GM12878 (cell line): ENCODE measurements at regions not wholly inside any gene's neighbourhood (a gene's known extent, or its start where the extent isn't known, plus 50 kb on each side); places are given as distances from the start of the nearest gene placed in this dataset.

Experiments used
- ATAC-seq: fragments of 200-7000 bp; cut with Tn5 transposase; 3 replicates; pipeline ENCODE4 v1.9.1; 2020; ENCODE audit warnings: mild to moderate bottlenecking, moderate library complexity
- BruUV-seq: library from RNA; stranded (reverse); fragments of 400-500 nt; replicated peaks from 2 replicates; lab custom pipeline; 2021; lab: Mats Ljungman, UMichigan
- CTCF ChIA-PET: fragments of 300-600 bp; sonication (Branson Sonifier 250); formaldehyde crosslinking; extraction: SDS; loops from one replicate; lab custom pipeline; 2021; ENCODE audit warnings: inconsistent platforms; lab: Yijun Ruan, JAX
- POLR2A ChIA-PET: fragments of 350-600 bp; formaldehyde crosslinking; extraction: SDS; loops from one replicate; lab custom pipeline; 2021; ENCODE audit warnings: inconsistent platforms; lab: Charles Lee
- RAD21 ChIA-PET: fragments of 300-600 bp; sonication (Branson Sonifier 250); formaldehyde crosslinking; loops from one replicate; lab custom pipeline; 2023; ENCODE audit warnings: antibody characterized with exemption; ENCODE audit not compliant: unreplicated experiment; lab: Charles Lee
- SMC1A ChIA-PET: fragments of 300-600 bp; sonication (Branson Sonifier 250); formaldehyde crosslinking; loops from one replicate; lab custom pipeline; 2023; ENCODE audit not compliant: unreplicated experiment, uncharacterized antibody; lab: Charles Lee
- DNase-seq: peaks from one replicate; pipeline ENCODE4 v3.0.0-alpha.2; 2011; ENCODE audit warnings: low read depth, low spot score
- FAIRE-seq: peaks from 3 replicates; lab custom pipeline; 2011; peaks lifted over from hg19 to GRCh38; lab: Jason Lieb, UNC
- H2AFZ ChIP-seq: 2 replicates; pipeline ENCODE4 v1.6.0; 2011; ENCODE audit warnings: low read depth, low read length, control low read depth; ENCODE audit not compliant: control insufficient read depth
- H3K27ac ChIP-seq: 2 replicates; pipeline ENCODE4 v1.5.1; 2011; ENCODE audit warnings: control low read depth; ENCODE audit not compliant: control insufficient read depth, insufficient read depth
- H3K27me3 ChIP-seq, 2 experiments: replicated peaks in 1 of 2; 2 replicates each; pipeline versions ENCODE4 v1.6.0 to v1.6.1; 2011; ENCODE audit warnings: low read length in 1 of 2; ENCODE audit not compliant: control insufficient read depth in 2 of 2, insufficient read depth in 2 of 2
- H3K36me3 ChIP-seq, 2 experiments: 2 replicates each; pipeline ENCODE4 v1.5.1; 2011; ENCODE audit warnings: low read length in 1 of 2; ENCODE audit not compliant: control insufficient read depth in 2 of 2, insufficient read depth in 2 of 2
- H3K4me1 ChIP-seq: 2 replicates; pipeline ENCODE4 v1.6.1; 2011; ENCODE audit warnings: mild to moderate bottlenecking, low read length, moderate library complexity, mixed read lengths; ENCODE audit not compliant: control insufficient read depth, insufficient read depth
- H3K4me2 ChIP-seq: 2 replicates; pipeline ENCODE4 v1.6.0; 2011; ENCODE audit warnings: control low read depth; ENCODE audit not compliant: control insufficient read depth, insufficient read depth
- H3K4me3 ChIP-seq: fragments of 200-600 bp; sonication (generic); 2 replicates; pipeline ENCODE4 v1.5.1; 2016
- H3K79me2 ChIP-seq: 2 replicates; pipeline ENCODE4 v1.6.0; 2011; ENCODE audit warnings: low read length; ENCODE audit not compliant: control insufficient read depth, insufficient read depth
- H3K9ac ChIP-seq: 2 replicates; pipeline ENCODE4 v1.8.0; 2011; ENCODE audit warnings: low read length, control low read depth, mixed read lengths; ENCODE audit not compliant: control insufficient read depth, insufficient read depth
- H3K9me3 ChIP-seq: replicated peaks from 3 replicates; pipeline ENCODE4 v1.5.1; 2011; ENCODE audit warnings: mild to moderate bottlenecking, low read length; ENCODE audit not compliant: control insufficient read depth, insufficient read depth
- H4K20me1 ChIP-seq: 2 replicates; pipeline ENCODE4 v1.6.0; 2011; ENCODE audit not compliant: control insufficient read depth, insufficient read depth
- CREM ChIP-seq: IDR thresholded peaks from 2 replicates; pipeline ENCODE4 v1.6.1; 2014; ENCODE audit warnings: antibody characterized with exemption, low read depth
- EZH2 ChIP-seq: IDR thresholded peaks from 2 replicates; pipeline ENCODE4 v1.6.1; 2012; ENCODE audit warnings: low read depth, mild to moderate bottlenecking, control low read depth, inconsistent platforms, low read length, borderline replicate concordance; ENCODE audit not compliant: control insufficient read depth
- FOXK2 ChIP-seq: fragments of 450-650 bp; IDR thresholded peaks from 2 replicates; pipeline ENCODE4 v1.6.1; 2017; ENCODE audit warnings: mild to moderate bottlenecking, moderate library complexity
- NFIC ChIP-seq: IDR thresholded peaks from 2 replicates; pipeline ENCODE4 v1.6.1; 2012; ENCODE audit warnings: low read depth, mild to moderate bottlenecking, inconsistent platforms, low read length, moderate library complexity
- PKNOX1 ChIP-seq: fragments of 450-650 bp; IDR thresholded peaks from 2 replicates; pipeline ENCODE4 v1.6.1; 2016; ENCODE audit warnings: mild to moderate bottlenecking
- SUZ12 ChIP-seq: fragments of 200-600 bp; sonication (generic); IDR thresholded peaks from one replicate; pipeline ENCODE4 v1.6.1; 2018; ENCODE audit warnings: antibody characterized with exemption, mild to moderate bottlenecking; ENCODE audit not compliant: unreplicated experiment
- TCF3 ChIP-seq: IDR thresholded peaks from 2 replicates; pipeline ENCODE4 v1.6.1; 2012; ENCODE audit warnings: low read depth, mild to moderate bottlenecking, low read length, borderline replicate concordance; ENCODE audit not compliant: insufficient read depth
- ZNF592 ChIP-seq: fragments of 450-650 bp; IDR thresholded peaks from 2 replicates; pipeline ENCODE4 v1.6.1; 2017; ENCODE audit warnings: mild to moderate bottlenecking, moderate library complexity
- WGBS: methylation state at CpG from one replicate; pipeline ENCODE4 v1.1.6; 2016; ENCODE audit warnings: low lambda C conversion rate; ENCODE audit not compliant: insufficient replicate concordance, insufficient coverage; ENCODE audit errors: missing lambda C conversion rate; 5-methylcytosine and 5-hydroxymethylcytosine counted together
- in situ Hi-C: fragments of 300-500 bp; cut with MboI; formaldehyde crosslinking; loops from 9 replicates; pipeline ENCODE4 v1.14.3; 2018; ENCODE audit warnings: mixed read lengths
- intact Hi-C: fragments of 100-400 bp; cut with micrococcal nuclease; formaldehyde crosslinking; loops from one replicate; pipeline ENCODE4 v1.14.2; 2022; ENCODE audit not compliant: unreplicated experiment

- CTCF ChIA-PET, result no interaction called here
- H2AFZ ChIP-seq, result no peak overlapping the region
- ATAC-seq (no peak), DNase-seq (no peak), FAIRE-seq (no peak)
- H3K79me2 ChIP-seq, result no peaks in the 10 kb centered on the region
- H3K4me1 ChIP-seq, result no peaks in the 10 kb centered on the region
- H3K4me3 ChIP-seq, result no peak overlapping the region
- no peak for TF ChIP-seq ZNF592
- TF ChIP-seq TCF3, result no peak
- TF ChIP-seq EZH2, result no peak
- no peak for TF ChIP-seq PKNOX1
- TF ChIP-seq FOXK2, result no peak
- TF ChIP-seq SUZ12, result no peak
- TF ChIP-seq CREM, result no peak
- TF ChIP-seq NFIC, result no peak
- in situ Hi-C loops (no loop called here), intact Hi-C loops (no loop called here)
- no peaks in the 10 kb centered on the region; the same call in 2 of the 3 replicates for H3K9me3 ChIP-seq
- no peak overlapping the region for H3K4me2 ChIP-seq
- H3K27me3 ChIP-seq, result no peaks in the 10 kb centered on the region
- POLR2A ChIA-PET, result no interaction called here
- no TSS peak for BruUV-seq
- RAD21 ChIA-PET, result no interaction called here
- H4K20me1 ChIP-seq, result no peaks in the 10 kb centered on the region
- H3K9ac ChIP-seq, result no peak overlapping the region
- WGBS, result 52% methylated on average over 13 of the region's 14 CpGs
- no peaks in the 10 kb centered on the region for H3K36me3 ChIP-seq
- SMC1A ChIA-PET, result no interaction called here
- H3K27ac ChIP-seq, result no peak overlapping the region
Measured at GRCh38 chr5:3993856-3994473, 398.3 kb downstream of the IRX1 start.
